NCI-H69 (cell line): ENCODE measurements at regions not wholly inside any gene's neighbourhood (a gene's known extent, or its start where the extent isn't known, plus 50 kb on each side); places are given as distances from the start of the nearest gene placed in this dataset.

Experiments used
- DNase-seq: peaks from one replicate; lab custom pipeline; 2025; lab: John Stamatoyannopoulos, UW

- no peak for DNase-seq
Observed at GRCh38 chr14:96980835-96981234, 183.7 kb downstream of the VRK1 start.

- peak; percentile 49 for DNase-seq
Observed at GRCh38 chr14:96986256-96987085, 189.3 kb downstream of the VRK1 start.

- DNase-seq: no peak
Observed at GRCh38 chr14:96987086-96987474, 189.9 kb downstream of the VRK1 start.

GRCh38 chr14:96987771-96988170 is 190.6 kb downstream of the VRK1 start:
- DNase-seq: no peak

- no peak for DNase-seq
Observed at GRCh38 chr14:96989306-96989705, 192.1 kb downstream of the VRK1 start.

GRCh38 chr14:96991226-96991625 is 194.0 kb downstream of the VRK1 start:
- no peak for DNase-seq

GRCh38 chr14:96994999-96995398 is 197.8 kb downstream of the VRK1 start:
- DNase-seq: no peak

- no peak for DNase-seq
Observed at GRCh38 chr14:96997269-96997668, 200.1 kb downstream of the VRK1 start.

GRCh38 chr14:96997996-96998395 is 200.8 kb downstream of the VRK1 start:
- no peak for DNase-seq

- no peak for DNase-seq
Observed at GRCh38 chr14:96999654-97000155, 202.5 kb downstream of the VRK1 start.

GRCh38 chr14:97002454-97002853 is 205.3 kb downstream of the VRK1 start:
- no peak for DNase-seq

GRCh38 chr14:97005934-97006333 is 208.8 kb downstream of the VRK1 start:
- no peak for DNase-seq

GRCh38 chr14:97010491-97011160 is 213.4 kb downstream of the VRK1 start:
- DNase-seq: no peak

- no peak for DNase-seq
Observed at GRCh38 chr14:97013878-97014277, 216.7 kb downstream of the VRK1 start.

GRCh38 chr14:97021001-97021400 is 223.8 kb downstream of the VRK1 start:
- DNase-seq: no peak

GRCh38 chr14:97021571-97022168 is 224.5 kb downstream of the VRK1 start:
- peak; percentile 6 for DNase-seq

GRCh38 chr14:97022741-97023140 is 225.6 kb downstream of the VRK1 start:
- no peak for DNase-seq

GRCh38 chr14:97023871-97024270 is 226.7 kb downstream of the VRK1 start:
- DNase-seq: no peak

- DNase-seq: no peak
Observed at GRCh38 chr14:97024300-97024699, 227.1 kb downstream of the VRK1 start.

- DNase-seq: no peak
Observed at GRCh38 chr14:97025722-97026121, 228.5 kb downstream of the VRK1 start.

GRCh38 chr14:97027256-97027999 is 230.2 kb downstream of the VRK1 start:
- no peak for DNase-seq

GRCh38 chr14:97028382-97028781 is 231.2 kb downstream of the VRK1 start:
- no peak for DNase-seq
